Neural progenitor cell (in vitro differentiated cells): ENCODE measurements at regions not wholly inside any gene's neighbourhood (a gene's known extent, or its start where the extent isn't known, plus 50 kb on each side); places are given as distances from the start of the nearest gene placed in this dataset. TPM values are rescaled to one million over a fixed set of nuclear protein-coding genes. Genes with fewer than 3 reads are reported as not detected.

Experiments
- DNase-seq: peaks from one replicate; pipeline ENCODE4 v3.0.0-alpha.2; 2016; ENCODE audit warnings: low spot score
- H2AFZ ChIP-seq: fragments of 200-600 bp; sonication (generic); replicated peaks from 2 replicates; pipeline ENCODE4 v1.6.1; 2016; ENCODE audit warnings: antibody characterized with exemption
- H3F3A ChIP-seq: fragments of 200-600 bp; sonication (generic); 2 replicates; pipeline ENCODE4 v1.6.1; 2016; ENCODE audit warnings: antibody characterized with exemption, low read depth
- H3K27ac ChIP-seq: fragments of 200-600 bp; sonication (generic); 2 replicates; pipeline ENCODE4 v1.5.1; 2016; ENCODE audit warnings: mild to moderate bottlenecking
- H3K27me3 ChIP-seq: fragments of 200-600 bp; sonication (generic); 2 replicates; pipeline ENCODE4 v1.6.1; 2016; ENCODE audit warnings: mild to moderate bottlenecking, moderate library complexity
- H3K36me3 ChIP-seq: fragments of 200-600 bp; sonication (generic); 2 replicates; pipeline ENCODE4 v1.5.1; 2016
- H3K4me1 ChIP-seq: fragments of 200-600 bp; sonication (generic); 2 replicates; pipeline ENCODE4 v1.6.1; 2016; ENCODE audit warnings: mixed run types
- H3K4me2 ChIP-seq: fragments of 200-600 bp; sonication (generic); 2 replicates; pipeline ENCODE4 v1.6.1; 2016
- H3K4me3 ChIP-seq: fragments of 200-600 bp; sonication (generic); 2 replicates; pipeline ENCODE4 v1.5.1; 2016
- H3K79me2 ChIP-seq: fragments of 200-600 bp; sonication (generic); 2 replicates; pipeline ENCODE4 v1.6.1; 2016; ENCODE audit warnings: low read depth
- H3K9ac ChIP-seq: fragments of 200-600 bp; sonication (generic); 2 replicates; pipeline ENCODE4 v1.6.1; 2016
- H3K9me3 ChIP-seq: fragments of 200-600 bp; sonication (generic); 2 replicates; pipeline ENCODE4 v1.5.1; 2016; ENCODE audit warnings: low read depth
- H4K20me1 ChIP-seq: fragments of 200-600 bp; sonication (generic); 2 replicates; pipeline ENCODE4 v1.6.1; 2016; ENCODE audit warnings: low read depth
- H3K27ac Mint-ChIP-seq: 3 replicates; pipeline ENCODE4 v1.8.0; 2021; ENCODE audit warnings: mixed read lengths
- H3K27me3 Mint-ChIP-seq: 2 replicates; pipeline ENCODE4 v1.8.0; 2022; ENCODE audit warnings: low read depth, mild to moderate bottlenecking, inconsistent platforms, moderate library complexity, mixed read lengths; ENCODE audit not compliant: insufficient read depth
- H3K36me3 Mint-ChIP-seq: 3 replicates; pipeline ENCODE4 v1.8.0; 2021; ENCODE audit warnings: mixed read lengths
- H3K4me1 Mint-ChIP-seq: 3 replicates; pipeline ENCODE4 v1.8.0; 2021; ENCODE audit warnings: mixed read lengths
- H3K4me3 Mint-ChIP-seq: 3 replicates; pipeline ENCODE4 v1.8.0; 2021; ENCODE audit warnings: mild to moderate bottlenecking, moderate library complexity, mixed read lengths
- H3K9me3 Mint-ChIP-seq: 3 replicates; pipeline ENCODE4 v1.8.0; 2020; ENCODE audit warnings: mixed read lengths
- CTCF ChIP-seq: fragments of 200-600 bp; sonication (generic); IDR thresholded peaks from 2 replicates; pipeline ENCODE4 v1.5.1; 2017; ENCODE audit warnings: antibody characterized with exemption, mild to moderate bottlenecking
- EZH2 ChIP-seq: fragments of 200-600 bp; sonication (generic); IDR thresholded peaks from 2 replicates; pipeline ENCODE4 v1.6.1; 2017; ENCODE audit warnings: antibody characterized with exemption, mild to moderate bottlenecking, moderate library complexity
- EZH2phosphoT487 ChIP-seq: fragments of 200-600 bp; sonication (generic); IDR thresholded peaks from 2 replicates; pipeline ENCODE4 v1.6.1; 2017; ENCODE audit warnings: antibody characterized with exemption
- small RNA-seq: library from RNA; depleted of rRNA; stranded (forward); fragments of <200 nt; gene quantifications from one replicate; pipeline ENCODE3, GENCODE V24; 2015

GRCh38 chrX:141301017-141301416 lies 58.7 kb upstream of the SPANXC start:
- Mint-ChIP-seq H3K9me3 (no peaks in the 10 kb centered on the region), H3K27me3 (no peaks in the 10 kb centered on the region)

More at GRCh38 chrX:141301017-141301416, 58.7 kb upstream of the SPANXC start:
- H3K27ac Mint-ChIP-seq: no peak overlapping the region
- Histone ChIP-seq H3K27ac (no peak overlapping the region), H4K20me1 (no peaks in the 10 kb centered on the region), H3K4me1 (no peaks in the 10 kb centered on the region), H3K9ac (no peak overlapping the region), H3K27me3 (no peaks in the 10 kb centered on the region), H2AFZ (no peak overlapping the region), H3K4me3 (no peak overlapping the region), H3F3A (no peaks in the 10 kb centered on the region), H3K36me3 (no peaks in the 10 kb centered on the region), H3K4me2 (no peak overlapping the region), H3K9me3 (peaks cover 9% of the 10 kb centered on the region), H3K79me2 (no peaks in the 10 kb centered on the region)
- TF ChIP-seq EZH2phosphoT487: no peak
- TF ChIP-seq EZH2: no peak
- TF ChIP-seq CTCF: no peak
- no peaks in the 10 kb centered on the region for H3K4me1 Mint-ChIP-seq
- no peaks in the 10 kb centered on the region for H3K36me3 Mint-ChIP-seq
- no peak overlapping the region for H3K4me3 Mint-ChIP-seq
- no peak for DNase-seq

Small RNA genes in the stretch of these regions (small RNA-seq; reads per million reads assigned to genes)
- gene AC234779.1: not detected
